G401.6 (cell line): ENCODE measurements at regions not wholly inside any gene's neighbourhood (a gene's known extent, or its start where the extent isn't known, plus 50 kb on each side); places are given as distances from the start of the nearest gene placed in this dataset.
"Not testable (repeated sequence)": the region's sequence is repeated elsewhere in the genome, so short reads cannot be mapped to it uniquely, and the experiment has no call there.

Source experiments
- FAIRE-seq: peaks from 2 replicates; lab custom pipeline; 2012; peaks lifted over from hg19 to GRCh38; lab: Jason Lieb, UNC

- FAIRE-seq, result no peak
Measured at GRCh38 chr5:163885117-163885516, 379.7 kb downstream of the MAT2B start.

- FAIRE-seq, result no peak
Measured at GRCh38 chr5:163887854-163888253, 382.4 kb downstream of the MAT2B start.

- no peak for FAIRE-seq
Measured at GRCh38 chr5:163888366-163888765, 382.9 kb downstream of the MAT2B start.

- FAIRE-seq, result no peak
Measured at GRCh38 chr5:163889369-163889768, 383.9 kb downstream of the MAT2B start.

- FAIRE-seq, result no peak
Measured at GRCh38 chr5:163890261-163890660, 384.8 kb downstream of the MAT2B start.

- FAIRE-seq, result no peak
Measured at GRCh38 chr5:163893281-163893680, 387.9 kb downstream of the MAT2B start.

- no peak for FAIRE-seq
Measured at GRCh38 chr5:163894645-163895044, 389.2 kb downstream of the MAT2B start.

GRCh38 chr5:163898873-163899272, 393.5 kb downstream of the MAT2B start:
- FAIRE-seq, result no peak

- FAIRE-seq, result not testable (repeated sequence)
Measured at GRCh38 chr5:163907783-163908182, 402.4 kb downstream of the MAT2B start.

- FAIRE-seq, result no peak
Measured at GRCh38 chr5:163908253-163908652, 402.8 kb downstream of the MAT2B start.

- FAIRE-seq, result no peak
Measured at GRCh38 chr5:163910226-163910625, 404.8 kb downstream of the MAT2B start.

- FAIRE-seq, result no peak
Measured at GRCh38 chr5:163912046-163912445, 406.6 kb downstream of the MAT2B start.

GRCh38 chr5:163913548-163913947, 408.1 kb downstream of the MAT2B start:
- no peak for FAIRE-seq

- FAIRE-seq, result no peak
Measured at GRCh38 chr5:163914910-163915309, 409.5 kb downstream of the MAT2B start.

- FAIRE-seq, result no peak
Measured at GRCh38 chr5:163915481-163915961, 410.1 kb downstream of the MAT2B start.

- no peak for FAIRE-seq
Measured at GRCh38 chr5:163916376-163916775, 411.0 kb downstream of the MAT2B start.

- FAIRE-seq, result no peak
Measured at GRCh38 chr5:163916861-163917260, 411.4 kb downstream of the MAT2B start.

GRCh38 chr5:163917747-163918146, 412.3 kb downstream of the MAT2B start:
- no peak for FAIRE-seq

GRCh38 chr5:163934990-163935389, 429.6 kb downstream of the MAT2B start:
- FAIRE-seq, result not testable (repeated sequence)

GRCh38 chr5:163938595-163938994, 433.2 kb downstream of the MAT2B start:
- FAIRE-seq, result no peak

- FAIRE-seq, result no peak
Measured at GRCh38 chr5:163941079-163941478, 435.7 kb downstream of the MAT2B start.

- no peak for FAIRE-seq
Measured at GRCh38 chr5:163943546-163943945, 438.1 kb downstream of the MAT2B start.

- FAIRE-seq, result no peak
Measured at GRCh38 chr5:163944738-163945137, 439.3 kb downstream of the MAT2B start.

GRCh38 chr5:163947848-163948666, 442.6 kb downstream of the MAT2B start:
- no peak for FAIRE-seq
